Liver (tissue), 3 donors: ENCODE measurements at regions not wholly inside any gene's neighbourhood (a gene's known extent, or its start where the extent isn't known, plus 50 kb on each side); places are given as distances from the start of the nearest gene placed in this dataset.

Experiments
- CTCF ChIP-seq: fragments of 150-350 bp; IDR thresholded peaks from 2 replicates; pipeline ENCODE4 v1.5.1; 2017; ENCODE audit warnings: improper control_type of control experiment, low read depth, low read length; ENCODE audit not compliant: missing input control
- JUND ChIP-seq, 2 donors: IDR thresholded peaks; 2 replicates each; pipeline ENCODE4 v1.6.1; 2016; ENCODE audit warnings: antibody characterized with exemption in 2 of 2
- TAF1 ChIP-seq: conservative IDR thresholded peaks from 2 replicates; pipeline ENCODE4 v1.6.1; 2016; ENCODE audit warnings: antibody characterized with exemption, mild to moderate bottlenecking
- donor health status: healthy.
- donor health status: healthy.

GRCh38 chr13:78772933-78773332, 114.0 kb upstream of the OBI1 start:
- TF ChIP-seq TAF1, result no peak
- TF ChIP-seq JUND (IDR thresholded peaks at IDR 0.05), result no peak
- no peak for TF ChIP-seq CTCF
